ENCODE measurements at regions not wholly inside any gene's neighbourhood (a gene's known extent, or its start where the extent isn't known, plus 50 kb on each side); places are given as distances from the start of the nearest gene placed in this dataset.

- Histone ChIP-seq H3K79me1 (ENCODE audit: insufficient read depth, low read depth, low read length, poor library complexity, severe bottlenecking) (no peaks in the 10 kb centered on the region), H3K23ac (ENCODE audit: insufficient read length, low read depth, low read length) (no peak overlapping the region), H3K56ac (ENCODE audit: insufficient read length, low read depth, low read length) (no peak overlapping the region), H3T11ph (ENCODE audit: low read length) (no peak overlapping the region), H4K20me1 (ENCODE audit: control insufficient read depth, insufficient read depth, insufficient read length) (no peaks in the 10 kb centered on the region), H3K23me2 (ENCODE audit: insufficient read length, low read depth, low read length, poor library complexity, severe bottlenecking) (no peaks in the 10 kb centered on the region), H3K4me1 (ENCODE audit: insufficient read depth, low read length) (no peaks in the 10 kb centered on the region), H2BK12ac (ENCODE audit: insufficient read length, low read depth, low read length) (no peak overlapping the region), H3K14ac (ENCODE audit: insufficient read depth, low read length) (no peak overlapping the region), H3K9me3 (ENCODE audit: control insufficient read depth, low read depth, low read length) (no peaks in the 10 kb centered on the region), H2BK120ac (ENCODE audit: low read depth, low read length, poor library complexity, severe bottlenecking) (no peak overlapping the region), H2BK5ac (ENCODE audit: insufficient read length, low read length) (no peak overlapping the region), H4K91ac (ENCODE audit: insufficient read length, low read depth, low read length) (no peak overlapping the region), H4K8ac (replicated peaks; ENCODE audit: insufficient read length, low read depth, low read length) (no peak overlapping the region), H2BK15ac (ENCODE audit: low read depth, low read length) (no peak overlapping the region), H4K5ac (ENCODE audit: insufficient read length, low read depth, low read length) (no peak overlapping the region), H3K4me2 (ENCODE audit: insufficient read depth, insufficient read length, low read length) (no peak overlapping the region), H3K79me2 (ENCODE audit: insufficient read depth, low read length) (no peaks in the 10 kb centered on the region), H2AK5ac (ENCODE audit: insufficient read length, low read length) (no peak overlapping the region), H3K4ac (ENCODE audit: low read depth, low read length) (no peak overlapping the region), H3K27me3 (ENCODE audit: insufficient read depth, low read length) (no peaks in the 10 kb centered on the region), H3K27ac (ENCODE audit: insufficient read length, low read depth, low read length) (no peak overlapping the region), H2AFZ (ENCODE audit: low read length) (no peak overlapping the region), H2BK20ac (ENCODE audit: low read depth, low read length, poor library complexity, severe bottlenecking) (no peak overlapping the region), H3K18ac (ENCODE audit: insufficient read length, low read depth, low read length) (no peak overlapping the region), H3K9ac (ENCODE audit: extremely low read depth, insufficient read length, low read length) (no peak overlapping the region)
- Mint-ChIP-seq H3K27me3 (ENCODE audit: low read depth) (no peaks in the 10 kb centered on the region), H3K9me3 (no peaks in the 10 kb centered on the region), H3K27ac (no peak overlapping the region), H3K4me3 (no peak overlapping the region), H3K36me3 (ENCODE audit: insufficient read depth in 1 of 3, low read depth in 3 of 3) (no peaks in the 10 kb centered on the region), H3K4me1 (peaks cover 0 to 3% of the 10 kb centered on the region in 2 experiments; a peak in 1 of 4 replicates)
- no CpG with 5 or more reads among the region's 2 CpGs for WGBS (ENCODE audit: extremely low coverage, insufficient read length, low lambda C conversion rate)
- DNase-seq, result no peak
- no peak for TF ChIP-seq CTCF (conservative IDR thresholded peaks at IDR 0.05)
Measured at GRCh38 chr2:145743011-145743410, 1223.1 kb upstream of the ZEB2 start.
